HG03457 (cell line): ENCODE measurements at regions not wholly inside any gene's neighbourhood (a gene's known extent, or its start where the extent isn't known, plus 50 kb on each side); places are given as distances from the start of the nearest gene placed in this dataset.
"Not testable (repeated sequence)": the region's sequence is repeated elsewhere in the genome, so short reads cannot be mapped to it uniquely, and the experiment has no call there.

ENCODE experiments used
- ATAC-seq: cut with Tn5 transposase; IDR thresholded peaks from one replicate; pipeline ENCODE4 v1.9.1; 2021; ENCODE audit warnings: moderate number of reproducible peaks; ENCODE audit not compliant: unreplicated experiment

DNA sequence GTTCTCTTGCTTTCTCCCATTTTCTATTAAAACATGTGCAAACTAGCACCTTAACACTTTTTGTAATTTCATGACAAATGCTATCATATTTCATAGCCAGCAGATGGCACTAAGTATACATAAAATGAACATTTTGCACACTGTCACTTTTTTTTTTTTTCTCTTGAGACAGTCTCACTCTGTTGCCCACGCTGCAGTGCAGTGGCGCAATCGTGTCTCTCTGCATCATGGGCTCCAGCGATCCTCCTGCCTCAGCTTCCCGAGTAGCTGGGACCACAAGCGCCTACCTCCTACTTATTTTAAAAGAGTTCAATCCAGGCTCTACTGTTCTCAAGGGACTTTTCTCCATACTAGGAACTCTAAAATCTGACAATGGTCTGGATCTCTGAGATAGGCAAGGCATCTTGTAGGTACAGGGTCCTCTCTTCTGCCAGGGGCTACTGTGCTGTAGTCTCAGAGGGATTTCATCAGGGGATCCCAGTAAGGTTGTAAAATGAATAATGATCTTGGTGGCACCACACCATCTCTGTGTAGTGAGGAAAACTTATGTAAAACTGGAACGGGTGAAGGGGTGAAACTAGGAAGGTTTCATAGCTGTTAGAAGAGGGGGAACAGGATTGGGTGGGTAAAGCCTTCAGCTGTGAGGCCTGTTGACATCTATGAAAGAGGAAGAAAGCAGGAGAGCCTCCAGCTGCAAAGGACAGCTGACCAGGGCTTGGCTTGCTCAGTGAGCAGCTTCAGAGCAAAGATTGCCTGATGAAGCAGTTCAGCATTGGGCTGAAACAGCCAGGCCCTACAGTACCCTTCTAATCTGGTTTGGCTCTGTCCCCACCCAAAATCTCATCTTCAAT lies 196.9 kb downstream of the AVL9 start:
- ATAC-seq = not testable (repeated sequence)

- not testable (repeated sequence) for ATAC-seq
These were observed 192.8 kb downstream of the AVL9 start for GRCh38 chr7:32688092-32688491.

DNA sequence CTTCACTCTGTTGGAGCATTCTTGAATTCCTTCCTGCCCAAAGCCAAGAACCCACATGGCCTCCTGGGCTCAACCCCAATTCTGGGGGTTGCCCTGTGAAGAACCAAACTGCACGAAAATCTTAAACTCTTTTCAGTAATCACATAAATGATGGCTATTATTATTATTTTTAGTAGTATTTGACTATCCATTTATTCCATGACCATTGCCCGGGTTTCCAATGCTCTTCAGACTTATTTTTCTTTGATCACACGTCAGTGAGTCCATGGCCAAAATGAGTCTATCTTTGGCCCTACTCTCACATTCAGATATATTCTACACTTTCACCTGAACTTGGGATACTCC lies 185.9 kb downstream of the AVL9 start:
- no peak for ATAC-seq

- no peak for ATAC-seq
These were observed 185.2 kb downstream of the AVL9 start for GRCh38 chr7:32680259-32681173.

GRCh38 chr7:32679192-32679591 lies 183.9 kb downstream of the AVL9 start:
- no peak for ATAC-seq

DNA sequence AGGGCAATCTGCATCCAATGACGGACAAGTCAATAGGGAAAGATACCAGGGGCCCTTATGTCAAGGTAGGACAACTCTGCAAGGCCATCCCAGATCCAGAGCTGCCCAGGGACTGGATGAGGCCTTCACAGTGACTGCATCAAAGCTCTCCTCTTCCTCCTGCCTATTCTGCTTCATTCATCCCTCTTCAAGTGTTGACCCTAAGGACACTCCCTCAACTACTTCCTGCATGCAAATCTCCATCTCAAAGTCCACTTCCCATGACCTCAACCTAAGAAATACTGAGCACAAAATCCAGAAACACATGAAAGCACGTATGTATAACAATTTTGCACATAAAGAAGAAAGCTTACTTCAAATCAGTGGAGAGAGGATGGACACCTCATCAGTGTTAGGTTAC lies 182.3 kb downstream of the AVL9 start:
- ATAC-seq = no peak

- ATAC-seq = no peak
These were observed 181.1 kb downstream of the AVL9 start for GRCh38 chr7:32676249-32676941.

- no peak for ATAC-seq
These were observed 178.1 kb downstream of the AVL9 start for GRCh38 chr7:32673275-32673983.

DNA sequence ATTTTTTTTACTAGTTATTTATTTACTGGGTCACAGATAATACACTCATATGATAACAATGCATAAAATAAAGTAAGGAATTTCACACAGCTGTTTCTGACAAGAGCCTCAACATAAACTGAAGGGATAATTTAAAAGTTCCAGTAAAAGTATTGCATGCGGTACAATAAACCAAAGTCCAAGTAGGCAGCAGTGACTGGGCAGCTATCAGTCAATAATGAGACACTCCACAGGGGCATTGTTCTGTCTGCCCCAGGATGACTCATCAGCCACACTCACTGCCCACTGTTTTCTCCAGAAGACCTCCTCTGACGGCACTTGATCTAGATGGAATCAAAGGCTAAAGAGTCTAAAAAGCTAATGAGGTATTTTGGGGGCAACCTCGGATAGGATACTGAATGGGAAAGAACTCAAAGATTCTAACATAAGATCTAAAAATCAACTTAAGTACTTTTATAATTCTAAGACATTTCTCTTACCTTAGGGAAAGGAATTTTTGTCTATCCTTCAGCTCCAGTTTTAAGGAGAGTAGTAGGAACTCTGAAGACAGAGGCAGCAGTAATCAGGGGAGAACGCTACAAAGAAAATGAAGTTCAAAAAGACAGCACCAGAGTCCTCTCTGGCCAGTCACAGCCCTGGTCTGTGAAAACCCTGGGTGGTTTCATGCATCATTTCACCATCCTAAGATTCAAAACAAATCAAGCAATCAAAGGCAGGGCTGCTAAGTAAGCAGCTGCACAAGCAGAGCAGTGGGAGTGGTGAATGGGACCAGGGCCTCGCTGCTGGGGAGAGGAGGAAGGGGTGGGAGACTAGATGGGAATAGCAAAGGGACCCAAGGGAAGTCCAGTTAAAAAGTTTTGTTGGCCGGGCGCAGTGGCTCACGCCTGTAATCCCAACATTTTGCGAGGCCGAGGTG lies 175.1 kb downstream of the AVL9 start:
- ATAC-seq = no peak

- not testable (repeated sequence) for ATAC-seq
These were observed 174.0 kb downstream of the AVL9 start for GRCh38 chr7:32669173-32669870.

GRCh38 chr7:32668387-32669097 lies 173.3 kb downstream of the AVL9 start:
- ATAC-seq = not testable (repeated sequence)

GRCh38 chr7:32667586-32667985 lies 172.3 kb downstream of the AVL9 start:
- not testable (repeated sequence) for ATAC-seq

- not testable (repeated sequence) for ATAC-seq
These were observed 168.5 kb downstream of the AVL9 start for GRCh38 chr7:32663805-32664211.

- ATAC-seq = not testable (repeated sequence)
These were observed 167.2 kb downstream of the AVL9 start for GRCh38 chr7:32662509-32662908.

- no peak for ATAC-seq
These were observed 166.6 kb downstream of the AVL9 start for GRCh38 chr7:32661929-32662328.

GRCh38 chr7:32661501-32661900 lies 166.2 kb downstream of the AVL9 start:
- ATAC-seq = no peak

- no peak for ATAC-seq
These were observed 165.6 kb downstream of the AVL9 start for GRCh38 chr7:32660936-32661335.

- ATAC-seq = no peak
These were observed 164.6 kb downstream of the AVL9 start for GRCh38 chr7:32659853-32660252.
